ENCODE measurements at regions not wholly inside any gene's neighbourhood (a gene's known extent, or its start where the extent isn't known, plus 50 kb on each side); places are given as distances from the start of the nearest gene placed in this dataset.
"Not testable (repeated sequence)": the region's sequence is repeated elsewhere in the genome, so short reads cannot be mapped to it uniquely, and the experiment has no call there.

- no peak for DNase-seq (ENCODE audit: low read depth)
- H3K4me3 ChIP-seq (ENCODE audit: low read depth, low read length): no peak overlapping the region
Observed at GRCh38 chr7:138395763-138396162, 64.3 kb upstream of the TRIM24 start.

GRCh38 chr7:138396251-138397070 lies 63.6 kb upstream of the TRIM24 start:
- H3K4me3 ChIP-seq (ENCODE audit: low read depth, low read length): no peak overlapping the region
- DNase-seq (ENCODE audit: low read depth): no peak

- H3K4me3 ChIP-seq (ENCODE audit: low read depth, low read length); DNase-seq (ENCODE audit: low read depth): not testable (repeated sequence)
Observed at GRCh38 chr7:138397071-138397433, 63.0 kb upstream of the TRIM24 start.

GRCh38 chr7:138398857-138399256 lies 61.2 kb upstream of the TRIM24 start:
- no peak for DNase-seq (ENCODE audit: low read depth)
- no peak overlapping the region for H3K4me3 ChIP-seq (ENCODE audit: low read depth, low read length)

- no peak overlapping the region for H3K4me3 ChIP-seq (ENCODE audit: low read depth, low read length)
- DNase-seq (ENCODE audit: low read depth): no peak
Observed at GRCh38 chr7:138400400-138400886, 59.6 kb upstream of the TRIM24 start.

- DNase-seq (ENCODE audit: low read depth): no peak
Observed at GRCh38 chr7:138402749-138403148, 57.3 kb upstream of the TRIM24 start.

GRCh38 chr7:138405496-138405895 lies 54.6 kb upstream of the TRIM24 start:
- no peak overlapping the region for H3K4me3 ChIP-seq (ENCODE audit: low read depth, low read length)
- DNase-seq (ENCODE audit: low read depth): no peak

More at GRCh38 chr7:138402749-138403148, 57.3 kb upstream of the TRIM24 start:
- H3K4me3 ChIP-seq (ENCODE audit: low read depth, low read length): no peak overlapping the region

- H3K4me3 ChIP-seq (ENCODE audit: low read depth, low read length): no peak overlapping the region
- DNase-seq (ENCODE audit: low read depth): no peak
Observed at GRCh38 chr7:138407792-138408191, 52.3 kb upstream of the TRIM24 start.

Measured in skeletal muscle cell (primary cell).